ENCODE measurements at regions not wholly inside any gene's neighbourhood (a gene's known extent, or its start where the extent isn't known, plus 50 kb on each side); places are given as distances from the start of the nearest gene placed in this dataset.

DNA sequence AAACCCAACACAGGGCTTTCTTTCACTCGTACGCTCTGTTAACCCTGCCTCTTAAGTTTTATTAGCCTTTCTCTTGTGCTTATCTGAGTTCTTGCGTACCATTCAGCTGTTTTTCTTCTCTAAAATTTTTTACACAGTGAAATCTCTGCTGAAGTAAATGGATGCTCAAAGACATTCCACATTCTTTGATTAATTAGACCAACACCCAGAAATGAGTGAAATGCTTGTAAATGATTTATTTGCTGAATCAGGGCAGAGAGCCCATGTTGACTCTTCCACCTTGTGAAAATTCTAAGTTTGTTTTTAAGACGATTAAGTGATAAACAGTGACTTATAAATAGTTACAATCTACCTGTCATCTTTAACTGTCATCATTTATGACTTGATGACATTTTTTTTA, 156.7 kb downstream of the ACTL8 start:
- no peak for DNase-seq (ENCODE audit: low spot score)
- in situ Hi-C loops (cut with MboI; ENCODE audit: low pct_unique_long_range_greater_than_20kb, low sequenced_read_pairs, unreplicated experiment), result no loop called here
- no peak for TF ChIP-seq CTCF (IDR thresholded peaks at IDR 0.05; ENCODE audit: extremely low read depth, insufficient read depth, missing control alignments)

GRCh38 chr1:17912491-17912890, 157.4 kb downstream of the ACTL8 start:
- TF ChIP-seq CTCF (IDR thresholded peaks at IDR 0.05; ENCODE audit: extremely low read depth, insufficient read depth, missing control alignments), result no peak
- no peak for DNase-seq (ENCODE audit: low spot score)
- in situ Hi-C loops (cut with MboI; ENCODE audit: low pct_unique_long_range_greater_than_20kb, low sequenced_read_pairs, unreplicated experiment), result no loop called here

- in situ Hi-C loops (cut with MboI; ENCODE audit: low pct_unique_long_range_greater_than_20kb, low sequenced_read_pairs, unreplicated experiment), result no loop called here
- no peak for DNase-seq (ENCODE audit: low spot score)
- no peak for TF ChIP-seq CTCF (IDR thresholded peaks at IDR 0.05; ENCODE audit: extremely low read depth, insufficient read depth, missing control alignments)
Measured at GRCh38 chr1:17913326-17914115, 158.4 kb downstream of the ACTL8 start.

DNA sequence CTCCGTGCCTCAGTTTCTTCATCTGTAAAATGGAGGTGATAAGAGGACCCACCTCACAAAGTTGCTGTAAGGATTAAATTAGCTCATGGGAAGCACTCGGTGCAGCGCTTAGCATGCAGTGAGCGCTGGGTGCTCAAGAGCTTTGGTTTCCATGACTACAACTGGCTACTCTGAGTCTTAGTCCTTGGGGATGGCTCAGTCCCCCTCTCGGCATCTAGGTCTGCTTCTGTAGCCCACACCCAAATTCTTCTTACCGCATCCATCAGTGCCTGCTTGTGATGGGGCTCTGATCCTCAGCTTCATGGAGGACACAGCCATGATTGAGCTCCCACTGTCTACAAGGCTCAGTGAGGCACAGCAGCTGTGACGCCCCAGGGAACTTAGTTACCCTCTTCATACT, 159.0 kb downstream of the ACTL8 start:
- in situ Hi-C loops (cut with MboI; ENCODE audit: low pct_unique_long_range_greater_than_20kb, low sequenced_read_pairs, unreplicated experiment), result no loop called here

DNA sequence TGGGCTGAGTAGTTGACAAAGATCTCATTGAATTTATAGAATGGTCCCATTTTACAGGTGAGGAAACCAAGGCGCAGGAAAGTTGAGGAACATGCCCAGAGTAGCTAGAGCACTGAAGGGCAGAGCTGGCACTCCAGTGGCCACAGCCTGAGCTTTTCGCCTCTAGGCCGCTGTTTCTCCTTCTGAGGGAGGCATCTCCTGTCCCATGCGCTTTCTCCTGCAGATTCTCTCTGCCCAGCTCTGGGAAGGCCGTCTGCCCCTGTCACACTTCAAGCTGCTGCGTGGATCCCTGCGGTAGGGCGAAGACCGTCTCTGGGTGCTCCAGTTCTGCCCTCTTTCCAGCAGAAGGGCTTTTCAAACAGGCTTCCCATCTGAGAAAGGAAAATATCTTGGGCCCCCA, 159.9 kb downstream of the ACTL8 start:
- TF ChIP-seq CTCF (IDR thresholded peaks at IDR 0.05; ENCODE audit: extremely low read depth, insufficient read depth, missing control alignments), result no peak
- in situ Hi-C loops (cut with MboI; ENCODE audit: low pct_unique_long_range_greater_than_20kb, low sequenced_read_pairs, unreplicated experiment), result no loop called here
- DNase-seq (ENCODE audit: low spot score), result no peak

More for the DNA sequence above, 159.0 kb downstream of the ACTL8 start:
- no peak for DNase-seq (ENCODE audit: low spot score)
- TF ChIP-seq CTCF (IDR thresholded peaks at IDR 0.05; ENCODE audit: extremely low read depth, insufficient read depth, missing control alignments), result no peak

DNA sequence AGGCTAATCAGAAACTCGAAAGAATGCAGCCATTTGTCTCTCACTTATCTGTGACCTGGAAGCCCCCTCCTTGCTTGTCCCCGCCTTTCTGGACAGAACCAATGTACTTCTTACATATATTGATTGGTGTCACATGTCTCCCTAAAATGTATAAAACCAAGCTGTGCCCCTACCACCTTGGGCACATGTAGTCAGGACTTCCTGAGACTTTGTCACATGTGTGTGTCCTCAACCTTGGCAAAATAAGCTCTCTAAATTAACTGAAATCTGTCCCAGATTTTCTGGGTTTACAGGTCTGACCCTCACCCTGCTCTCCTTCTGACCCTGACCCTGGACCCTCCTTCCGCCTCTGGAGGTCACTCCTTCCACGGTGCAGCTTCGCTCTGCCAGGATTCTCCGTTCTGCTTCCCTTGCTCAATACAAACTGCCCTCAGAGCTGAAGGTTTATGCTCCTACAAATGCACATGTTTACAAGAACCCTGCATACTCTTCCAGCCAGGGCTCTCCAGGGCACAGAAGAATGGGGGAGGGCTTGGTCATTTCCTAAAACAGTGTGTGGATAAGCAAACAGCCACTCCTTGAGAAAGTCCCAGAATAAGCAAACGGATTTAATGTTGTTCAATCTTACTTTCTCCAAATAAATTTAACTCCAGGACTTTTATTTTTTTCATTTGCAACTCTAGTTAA, 160.5 kb downstream of the ACTL8 start:
- in situ Hi-C loops (cut with MboI; ENCODE audit: low pct_unique_long_range_greater_than_20kb, low sequenced_read_pairs, unreplicated experiment), result no loop called here
- DNase-seq (ENCODE audit: low spot score), result no peak
- no peak for TF ChIP-seq CTCF (IDR thresholded peaks at IDR 0.05; ENCODE audit: extremely low read depth, insufficient read depth, missing control alignments)

All from GM13977 (cell line).